Brain microvascular endothelial cell (primary cell): ENCODE measurements at regions not wholly inside any gene's neighbourhood (a gene's known extent, or its start where the extent isn't known, plus 50 kb on each side); places are given as distances from the start of the nearest gene placed in this dataset.

Source experiments
- DNase-seq: peaks from one replicate; pipeline ENCODE4 v3.0.0-alpha.2; 2020
- H3K27ac ChIP-seq: fragments of 250-450 bp; sonication (Bioruptor Pico); 2 replicates; pipeline ENCODE4 v1.5.1; 2020; ENCODE audit warnings: mild to moderate bottlenecking, moderate library complexity
- H3K27me3 ChIP-seq: fragments of 250-450 bp; sonication (Bioruptor Pico); replicated peaks from 2 replicates; pipeline ENCODE4 v1.5.1; 2020; ENCODE audit warnings: mild to moderate bottlenecking
- H3K36me3 ChIP-seq: fragments of 250-450 bp; sonication (Bioruptor Pico); replicated peaks from 2 replicates; pipeline ENCODE4 v1.5.1; 2020; ENCODE audit warnings: mild to moderate bottlenecking
- H3K4me3 ChIP-seq: 2 replicates; pipeline ENCODE4 v1.5.1; 2011; ENCODE audit warnings: low read depth, mild to moderate bottlenecking, control low read depth, low read length, moderate library complexity
- in situ Hi-C: cut with HindIII; loops from 2 replicates; pipeline ENCODE4 v1.10.0; 2017; ENCODE audit warnings: low sequenced_read_pairs, low pct_ligation_motif_present
- TF ChIP-seq, protein P1 (sequence below): IDR thresholded peaks from 2 replicates; pipeline ENCODE4 v1.5.1; 2011; ENCODE audit warnings: low read depth, mild to moderate bottlenecking, moderate library complexity, low read length, control low read depth, inconsistent platforms; ENCODE audit errors: missing control alignments

DNA sequence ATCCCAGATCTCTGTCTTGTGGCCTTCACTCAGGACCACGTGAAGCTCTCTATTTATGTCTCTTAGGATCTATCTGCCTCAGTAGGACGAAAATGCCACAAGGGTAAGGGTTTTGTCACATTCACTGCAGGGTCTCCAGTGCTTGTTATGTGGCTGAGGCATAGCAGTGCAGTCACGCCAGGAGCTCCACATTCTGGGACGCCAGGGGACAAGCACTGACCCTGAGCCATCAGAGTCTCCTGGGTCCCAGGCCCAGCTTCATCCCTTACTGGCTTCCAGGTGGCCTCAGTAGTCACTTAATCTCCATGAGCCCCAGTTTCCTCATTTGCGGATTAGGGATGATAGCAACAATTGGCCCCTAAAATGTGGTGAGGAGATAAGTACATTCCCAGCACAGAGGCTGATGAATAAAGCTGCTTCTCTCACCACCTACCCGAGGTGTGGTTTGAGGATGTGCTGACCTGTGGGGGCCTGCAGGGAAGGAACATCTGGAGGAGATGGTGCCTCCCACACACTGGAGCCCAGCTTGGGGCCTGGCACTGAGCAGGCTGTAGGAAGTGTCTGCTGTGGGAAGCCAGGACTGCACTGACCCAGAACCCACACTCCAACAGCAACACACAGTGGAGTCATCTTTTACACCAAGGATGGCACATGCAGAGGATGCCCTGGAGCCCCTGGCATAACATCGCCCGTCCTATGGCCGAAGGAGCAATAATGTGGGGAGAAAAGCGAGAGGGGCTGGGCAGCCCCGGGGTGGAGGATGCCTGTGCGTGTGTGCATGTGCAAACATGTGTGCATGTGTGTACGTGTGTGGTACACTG lies 93.2 kb upstream of the IQSEC1 start:
- Histone ChIP-seq H3K27ac (no peak overlapping the region), H3K4me3 (no peak overlapping the region), H3K27me3 (no peaks in the 10 kb centered on the region), H3K36me3 (no peaks in the 10 kb centered on the region)
- in situ Hi-C loops, result no loop called here
- no peak for DNase-seq
- TF ChIP-seq, protein P1, sequence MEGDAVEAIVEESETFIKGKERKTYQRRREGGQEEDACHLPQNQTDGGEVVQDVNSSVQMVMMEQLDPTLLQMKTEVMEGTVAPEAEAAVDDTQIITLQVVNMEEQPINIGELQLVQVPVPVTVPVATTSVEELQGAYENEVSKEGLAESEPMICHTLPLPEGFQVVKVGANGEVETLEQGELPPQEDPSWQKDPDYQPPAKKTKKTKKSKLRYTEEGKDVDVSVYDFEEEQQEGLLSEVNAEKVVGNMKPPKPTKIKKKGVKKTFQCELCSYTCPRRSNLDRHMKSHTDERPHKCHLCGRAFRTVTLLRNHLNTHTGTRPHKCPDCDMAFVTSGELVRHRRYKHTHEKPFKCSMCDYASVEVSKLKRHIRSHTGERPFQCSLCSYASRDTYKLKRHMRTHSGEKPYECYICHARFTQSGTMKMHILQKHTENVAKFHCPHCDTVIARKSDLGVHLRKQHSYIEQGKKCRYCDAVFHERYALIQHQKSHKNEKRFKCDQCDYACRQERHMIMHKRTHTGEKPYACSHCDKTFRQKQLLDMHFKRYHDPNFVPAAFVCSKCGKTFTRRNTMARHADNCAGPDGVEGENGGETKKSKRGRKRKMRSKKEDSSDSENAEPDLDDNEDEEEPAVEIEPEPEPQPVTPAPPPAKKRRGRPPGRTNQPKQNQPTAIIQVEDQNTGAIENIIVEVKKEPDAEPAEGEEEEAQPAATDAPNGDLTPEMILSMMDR, result no peak

DNA sequence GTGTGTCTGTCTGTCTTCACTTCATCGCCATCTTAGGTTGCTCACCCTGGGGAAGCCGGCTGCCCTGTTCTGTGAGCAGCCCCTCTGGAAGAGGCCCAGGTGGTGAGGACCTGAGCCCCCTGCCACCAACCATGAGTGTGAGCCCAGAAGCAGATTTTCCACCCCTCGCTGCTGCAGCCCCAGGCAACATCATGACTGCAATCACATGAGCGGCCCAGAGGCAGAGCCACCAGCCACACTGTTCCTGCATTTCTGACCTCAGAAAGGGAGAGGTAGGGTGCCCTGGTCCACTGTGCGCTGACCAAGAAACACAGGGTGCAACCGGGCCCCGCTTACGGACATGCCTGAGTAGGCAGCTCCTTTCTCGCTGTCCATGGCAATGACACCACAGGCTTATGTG lies 92.3 kb upstream of the IQSEC1 start:
- Histone ChIP-seq H3K36me3 (no peaks in the 10 kb centered on the region), H3K4me3 (no peak overlapping the region), H3K27me3 (no peaks in the 10 kb centered on the region), H3K27ac (no peak overlapping the region)
- TF ChIP-seq, protein P1, result no peak
- no peak for DNase-seq
- in situ Hi-C loops, result no loop called here

DNA sequence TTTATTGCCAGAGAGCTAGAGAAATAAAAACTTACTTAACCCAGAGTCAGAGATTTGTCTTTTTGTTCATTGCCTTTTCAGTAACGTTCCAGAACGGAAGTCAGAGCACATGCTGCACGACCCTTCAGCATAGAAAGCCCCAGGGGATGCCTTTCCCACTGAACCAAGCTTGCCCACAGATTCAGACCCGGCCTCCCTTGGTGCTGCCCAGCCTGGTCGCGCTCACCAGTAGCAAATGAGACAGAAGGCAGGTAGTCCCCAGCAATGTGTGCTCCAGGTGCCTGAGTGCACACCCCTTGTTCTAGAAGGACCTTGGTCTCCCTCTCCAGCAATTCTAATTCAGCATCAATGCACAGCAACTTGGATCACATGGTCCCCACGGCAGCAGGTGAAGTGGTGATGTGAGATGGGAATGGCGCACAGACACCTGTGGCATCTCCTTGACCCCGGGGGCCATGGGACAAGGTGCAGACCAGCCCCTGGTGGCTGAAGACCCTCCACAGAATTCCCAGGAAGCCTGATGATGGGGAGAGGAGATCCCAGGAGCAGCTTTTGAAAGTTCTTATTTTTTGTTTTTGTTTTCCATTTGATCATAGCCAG lies 91.8 kb upstream of the IQSEC1 start:
- no peaks in the 10 kb centered on the region for H3K36me3 ChIP-seq
- no peak overlapping the region for H3K4me3 ChIP-seq
- in situ Hi-C loops, result no loop called here
- H3K27me3 ChIP-seq, result no peaks in the 10 kb centered on the region
- TF ChIP-seq, protein P1, result no peak
- no peak for DNase-seq
- H3K27ac ChIP-seq, result no peak overlapping the region

DNA sequence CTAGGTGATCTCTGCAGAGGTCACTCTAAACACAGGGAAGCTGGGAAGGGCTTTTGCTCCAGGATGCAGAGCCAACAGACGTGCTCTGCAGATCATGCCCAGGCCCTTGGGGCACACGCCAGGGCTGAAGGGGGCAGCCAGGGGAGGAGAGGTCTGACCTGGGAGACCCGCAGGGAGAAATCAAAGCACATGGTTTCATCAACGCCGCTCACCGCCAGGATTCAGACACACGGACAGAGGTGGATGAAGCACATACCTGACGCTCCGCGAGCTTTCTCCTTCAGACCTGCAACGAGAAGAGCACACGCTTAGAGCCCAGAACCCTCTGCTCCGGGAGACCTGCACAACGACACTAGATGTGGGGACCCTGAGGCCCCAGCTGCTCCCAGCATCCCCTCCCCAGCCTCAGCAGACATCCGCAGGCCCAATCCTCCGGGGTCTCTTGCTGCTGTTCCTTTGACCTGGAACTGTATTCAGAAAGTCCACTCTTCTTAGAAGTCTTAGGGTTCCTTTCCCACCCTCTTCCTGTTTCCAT lies 90.7 kb upstream of the IQSEC1 start:
- H3K4me3 ChIP-seq, result no peak overlapping the region
- TF ChIP-seq, protein P1, result no peak
- H3K27ac ChIP-seq, result no peak overlapping the region
- no peak for DNase-seq
- in situ Hi-C loops, result no loop called here
- H3K27me3 ChIP-seq, result no peaks in the 10 kb centered on the region
- no peaks in the 10 kb centered on the region for H3K36me3 ChIP-seq

DNA sequence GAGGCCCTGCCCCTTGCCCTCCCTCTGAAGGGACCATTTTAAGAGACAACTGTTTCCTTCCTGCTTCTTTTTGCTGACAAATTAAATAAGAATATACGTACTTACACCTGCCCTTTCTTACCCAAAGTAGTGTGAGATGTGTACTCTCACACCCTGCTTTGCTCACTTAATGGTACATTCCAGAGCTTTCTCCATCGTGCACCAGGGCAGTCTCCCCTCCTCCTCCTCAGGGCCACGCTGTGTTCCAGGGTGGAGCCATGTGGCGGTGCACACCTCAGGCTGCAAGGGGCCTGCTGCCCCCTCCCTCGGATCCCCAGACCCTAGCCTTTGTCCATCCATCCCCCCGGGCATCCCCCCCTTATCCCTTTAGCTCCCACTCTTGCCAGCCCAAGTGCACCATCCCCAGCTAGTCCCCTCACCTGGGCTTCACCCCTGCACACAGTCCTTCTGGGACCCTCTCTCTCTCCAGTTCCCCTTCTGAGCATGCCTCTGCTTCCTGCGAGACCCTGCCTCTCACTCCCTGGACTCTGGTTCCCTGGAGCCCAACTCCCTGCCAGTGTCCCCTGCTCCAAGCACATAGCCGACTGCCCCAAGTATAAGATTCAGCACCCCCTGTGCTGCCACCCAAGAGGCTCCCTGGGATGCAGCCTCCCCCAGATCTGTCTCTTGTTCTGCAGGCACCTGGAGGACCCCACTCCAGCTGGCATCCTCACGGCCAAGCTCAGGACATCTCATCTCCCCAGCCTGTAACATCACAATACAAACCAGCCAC lies 89.5 kb upstream of the IQSEC1 start:
- H3K4me3 ChIP-seq, result no peak overlapping the region
- in situ Hi-C loops, result no loop called here
- DNase-seq, result no peak
- H3K36me3 ChIP-seq, result no peaks in the 10 kb centered on the region
- no peaks in the 10 kb centered on the region for H3K27me3 ChIP-seq
- H3K27ac ChIP-seq, result no peak overlapping the region
- TF ChIP-seq, protein P1, result no peak
